ENCODE measurements at regions not wholly inside any gene's neighbourhood (a gene's known extent, or its start where the extent isn't known, plus 50 kb on each side); places are given as distances from the start of the nearest gene placed in this dataset.

GRCh38 chr15:61420546-61420945 is 191.4 kb upstream of the RORA start:
- no peak overlapping the region for H3K4me3 Mint-ChIP-seq
- POLR2A ChIA-PET: no interaction called here
- no peaks in the 10 kb centered on the region for H3K36me3 Mint-ChIP-seq
- H3K27ac Mint-ChIP-seq: no peak overlapping the region
- intact Hi-C loops (cut with micrococcal nuclease): no loop called here
- no peaks in the 10 kb centered on the region for H3K4me1 Mint-ChIP-seq (ENCODE audit: low read depth)
- H3K27me3 Mint-ChIP-seq: peaks cover 4% of the 10 kb centered on the region
- H3K9me3 Mint-ChIP-seq: no peaks in the 10 kb centered on the region
- CTCF ChIA-PET: no interaction called here
- DNase-seq: no peak

GRCh38 chr15:61415617-61416120 is 186.6 kb upstream of the RORA start:
- intact Hi-C loops (cut with micrococcal nuclease): no loop called here
- Mint-ChIP-seq H3K4me1 (ENCODE audit: low read depth) (no peaks in the 10 kb centered on the region), H3K4me3 (no peak overlapping the region), H3K36me3 (no peaks in the 10 kb centered on the region), H3K9me3 (no peaks in the 10 kb centered on the region), H3K27me3 (peaks cover 10% of the 10 kb centered on the region), H3K27ac (no peak overlapping the region)
- ChIA-PET POLR2A (no interaction called here), CTCF (no interaction called here)
- no peak for DNase-seq

GRCh38 chr15:61411902-61412510 is 182.9 kb upstream of the RORA start:
- Mint-ChIP-seq H3K9me3 (no peaks in the 10 kb centered on the region), H3K27me3 (peaks cover 19% of the 10 kb centered on the region), H3K36me3 (no peaks in the 10 kb centered on the region), H3K4me3 (no peak overlapping the region), H3K4me1 (ENCODE audit: low read depth) (no peaks in the 10 kb centered on the region), H3K27ac (no peak overlapping the region)
- ChIA-PET CTCF (no interaction called here), POLR2A (no interaction called here)
- DNase-seq: no peak
- intact Hi-C loops (cut with micrococcal nuclease): no loop called here

- Mint-ChIP-seq H3K4me3 (no peak overlapping the region), H3K9me3 (no peaks in the 10 kb centered on the region), H3K36me3 (no peaks in the 10 kb centered on the region), H3K4me1 (ENCODE audit: low read depth) (no peaks in the 10 kb centered on the region), H3K27me3 (peaks cover 22% of the 10 kb centered on the region), H3K27ac (no peak overlapping the region)
- POLR2A ChIA-PET: no interaction called here
- no peak for DNase-seq
- CTCF ChIA-PET: no interaction called here
- intact Hi-C loops (cut with micrococcal nuclease): no loop called here
Observed at GRCh38 chr15:61410662-61411061, 181.6 kb upstream of the RORA start.

GRCh38 chr15:61404567-61404966 is 175.5 kb upstream of the RORA start:
- DNase-seq: peak; percentile 10
- ChIA-PET CTCF (no interaction called here), POLR2A (no interaction called here)
- H3K4me1 Mint-ChIP-seq (ENCODE audit: low read depth): no peaks in the 10 kb centered on the region
- no peak overlapping the region for H3K27ac Mint-ChIP-seq
- H3K4me3 Mint-ChIP-seq: no peak overlapping the region
- H3K27me3 Mint-ChIP-seq: peaks cover 23% of the 10 kb centered on the region
- intact Hi-C loops (cut with micrococcal nuclease): no loop called here
- H3K9me3 Mint-ChIP-seq: no peaks in the 10 kb centered on the region
- H3K36me3 Mint-ChIP-seq: no peaks in the 10 kb centered on the region

- ChIA-PET POLR2A (no interaction called here), CTCF (no interaction called here)
- Mint-ChIP-seq H3K27ac (no peak overlapping the region), H3K36me3 (no peaks in the 10 kb centered on the region), H3K4me3 (no peak overlapping the region), H3K9me3 (no peaks in the 10 kb centered on the region), H3K27me3 (peaks cover 22% of the 10 kb centered on the region), H3K4me1 (ENCODE audit: low read depth) (no peaks in the 10 kb centered on the region)
- no peak for DNase-seq
- intact Hi-C loops (cut with micrococcal nuclease): no loop called here
Observed at GRCh38 chr15:61403884-61404283, 174.8 kb upstream of the RORA start.

GRCh38 chr15:61401903-61402698 is 173.0 kb upstream of the RORA start:
- intact Hi-C loops (cut with micrococcal nuclease): no loop called here
- CTCF ChIA-PET: no interaction called here
- no peak for DNase-seq
- H3K4me1 Mint-ChIP-seq (ENCODE audit: low read depth): no peaks in the 10 kb centered on the region
- H3K4me3 Mint-ChIP-seq: no peak overlapping the region
- peaks cover 13% of the 10 kb centered on the region for H3K27me3 Mint-ChIP-seq
- H3K9me3 Mint-ChIP-seq: peaks cover 2% of the 10 kb centered on the region
- no peaks in the 10 kb centered on the region for H3K36me3 Mint-ChIP-seq
- H3K27ac Mint-ChIP-seq: no peak overlapping the region
- POLR2A ChIA-PET: no interaction called here

GRCh38 chr15:61398310-61398709 is 169.2 kb upstream of the RORA start:
- CTCF ChIA-PET: no interaction called here
- intact Hi-C loops (cut with micrococcal nuclease): no loop called here
- H3K4me3 Mint-ChIP-seq: no peak overlapping the region

GRCh38 chr15:61396235-61396919 is 167.3 kb upstream of the RORA start:
- Mint-ChIP-seq H3K27me3 (peaks cover 2% of the 10 kb centered on the region), H3K27ac (no peak overlapping the region), H3K36me3 (no peaks in the 10 kb centered on the region), H3K9me3 (peaks cover 2% of the 10 kb centered on the region), H3K4me3 (no peak overlapping the region), H3K4me1 (ENCODE audit: low read depth) (no peaks in the 10 kb centered on the region)
- intact Hi-C loops (cut with micrococcal nuclease): no loop called here
- DNase-seq: no peak
- POLR2A ChIA-PET: no interaction called here
- CTCF ChIA-PET: no interaction called here

More at GRCh38 chr15:61398310-61398709, 169.2 kb upstream of the RORA start:
- H3K9me3 Mint-ChIP-seq: peaks cover 2% of the 10 kb centered on the region
- H3K27ac Mint-ChIP-seq: no peak overlapping the region
- H3K4me1 Mint-ChIP-seq (ENCODE audit: low read depth): no peaks in the 10 kb centered on the region
- no peak for DNase-seq
- H3K27me3 Mint-ChIP-seq: peaks cover 1% of the 10 kb centered on the region
- POLR2A ChIA-PET: no interaction called here
- H3K36me3 Mint-ChIP-seq: no peaks in the 10 kb centered on the region

GRCh38 chr15:61393949-61394348 is 164.8 kb upstream of the RORA start:
- POLR2A ChIA-PET: no interaction called here

GRCh38 chr15:61393524-61393923 is 164.4 kb upstream of the RORA start:
- Mint-ChIP-seq H3K36me3 (no peaks in the 10 kb centered on the region), H3K27ac (no peak overlapping the region), H3K27me3 (peaks cover 6% of the 10 kb centered on the region), H3K9me3 (peaks cover 4% of the 10 kb centered on the region), H3K4me1 (ENCODE audit: low read depth) (no peaks in the 10 kb centered on the region), H3K4me3 (no peak overlapping the region)
- POLR2A ChIA-PET: no interaction called here
- CTCF ChIA-PET: no interaction called here
- no peak for DNase-seq
- intact Hi-C loops (cut with micrococcal nuclease): no loop called here

More at GRCh38 chr15:61393949-61394348, 164.8 kb upstream of the RORA start:
- no peaks in the 10 kb centered on the region for H3K4me1 Mint-ChIP-seq (ENCODE audit: low read depth)
- H3K4me3 Mint-ChIP-seq: no peak overlapping the region
- DNase-seq: no peak
- no peaks in the 10 kb centered on the region for H3K36me3 Mint-ChIP-seq
- H3K27me3 Mint-ChIP-seq: peaks cover 6% of the 10 kb centered on the region
- CTCF ChIA-PET: no interaction called here
- intact Hi-C loops (cut with micrococcal nuclease): no loop called here
- H3K27ac Mint-ChIP-seq: no peak overlapping the region
- H3K9me3 Mint-ChIP-seq: peaks cover 2% of the 10 kb centered on the region

- Mint-ChIP-seq H3K27ac (no peak overlapping the region), H3K9me3 (peaks cover 8% of the 10 kb centered on the region), H3K4me3 (no peak overlapping the region), H3K36me3 (no peaks in the 10 kb centered on the region), H3K27me3 (peaks cover 10% of the 10 kb centered on the region), H3K4me1 (ENCODE audit: low read depth) (no peaks in the 10 kb centered on the region)
- POLR2A ChIA-PET: no interaction called here
- no peak for DNase-seq
- CTCF ChIA-PET: no interaction called here
- intact Hi-C loops (cut with micrococcal nuclease): no loop called here
Observed at GRCh38 chr15:61390138-61390537, 161.0 kb upstream of the RORA start.

Measured in activated CD4-positive, alpha-beta memory T cell treated with anti-CD3 and anti-CD28 coated beads for 36 hours (primary cell).